Naive thymus-derived CD4-positive, alpha-beta T cell (primary cell): ENCODE measurements at regions not wholly inside any gene's neighbourhood (a gene's known extent, or its start where the extent isn't known, plus 50 kb on each side); places are given as distances from the start of the nearest gene placed in this dataset.

ENCODE experiments used
- ATAC-seq: fragments of 150-1000 bp; cut with Tn5 transposase; 2 replicates; pipeline ENCODE4 v1.10.0; 2021; ENCODE audit warnings: mild to moderate bottlenecking, moderate library complexity
- CTCF ChIA-PET: fragments of 350-600 bp; sonication (Branson Sonifier 250); formaldehyde crosslinking; loops from one replicate; lab custom pipeline; 2021; ENCODE audit warnings: antibody characterized with exemption; lab: Charles Lee
- POLR2A ChIA-PET: fragments of 350-600 bp; sonication (Branson Sonifier 250); formaldehyde crosslinking; loops from one replicate; lab custom pipeline; 2021; ENCODE audit warnings: antibody characterized with exemption, inconsistent platforms; lab: Charles Lee
- DNase-seq, 9 donors: peaks; one replicate each; pipeline versions ENCODE4 v3.0.0 to v3.0.0-alpha.2; 2020 to 2022; ENCODE audit warnings: mixed read lengths in 1 of 9
- H3K27ac ChIP-seq: one replicate; pipeline ENCODE4 v1.7.0; 2013; ENCODE audit warnings: mild to moderate bottlenecking, low read depth, low read length, moderate library complexity
- H3K27me3 ChIP-seq, 2 donors: one replicate each; pipeline ENCODE4 v1.7.0; 2013; ENCODE audit warnings: low read length in 2 of 2, mild to moderate bottlenecking in 2 of 2, moderate library complexity in 2 of 2; ENCODE audit not compliant: control insufficient read depth in 2 of 2, insufficient read depth in 2 of 2
- H3K36me3 ChIP-seq, 3 experiments: 1 replicate in 2 of 3; 2 replicates in 1 of 3; pipeline ENCODE4 v1.7.0; 2013; ENCODE audit warnings: low read length in 3 of 3, mild to moderate bottlenecking in 3 of 3, moderate library complexity in 1 of 3; ENCODE audit not compliant: insufficient read depth in 3 of 3, control insufficient read depth in 2 of 3
- H3K4me1 ChIP-seq, 2 donors: one replicate each; pipeline ENCODE4 v1.7.0; 2013; ENCODE audit warnings: low read length in 2 of 2, mild to moderate bottlenecking in 2 of 2, moderate library complexity in 1 of 2; ENCODE audit not compliant: control insufficient read depth in 2 of 2, insufficient read depth in 2 of 2
- H3K4me3 ChIP-seq: 2 replicates; pipeline ENCODE4 v1.7.0; 2013; ENCODE audit warnings: mild to moderate bottlenecking, low read length
- H3K9me3 ChIP-seq, 3 experiments: 1 replicate in 2 of 3; 2 replicates in 1 of 3; pipeline ENCODE4 v1.7.0; 2013; ENCODE audit warnings: low read length in 3 of 3; ENCODE audit not compliant: control insufficient read depth in 2 of 3
- H3K27ac Mint-ChIP-seq, 9 donors: one replicate each; pipeline ENCODE4 v1.8.0; 2020 to 2022; ENCODE audit warnings: mixed read lengths in 9 of 9, mild to moderate bottlenecking in 8 of 9, moderate library complexity in 5 of 9, inconsistent platforms in 2 of 9
- H3K27me3 Mint-ChIP-seq, 5 donors: one replicate each; pipeline ENCODE4 v1.8.0; 2021 to 2022; ENCODE audit warnings: mixed read lengths in 5 of 5, mild to moderate bottlenecking in 1 of 5
- H3K36me3 Mint-ChIP-seq, 5 donors: one replicate each; pipeline ENCODE4 v1.8.0; 2020 to 2022; ENCODE audit warnings: mixed read lengths in 5 of 5, mild to moderate bottlenecking in 3 of 5, inconsistent platforms in 1 of 5
- H3K4me1 Mint-ChIP-seq, 7 donors: one replicate each; pipeline ENCODE4 v1.8.0; 2020 to 2022; ENCODE audit warnings: mixed read lengths in 7 of 7, mild to moderate bottlenecking in 3 of 7, inconsistent platforms in 1 of 7
- H3K4me3 Mint-ChIP-seq, 10 donors: one replicate each; pipeline ENCODE4 v1.8.0; 2020 to 2022; ENCODE audit warnings: mild to moderate bottlenecking in 10 of 10, mixed read lengths in 10 of 10, moderate library complexity in 6 of 10, inconsistent platforms in 2 of 10
- H3K9me3 Mint-ChIP-seq, 11 donors: one replicate each; pipeline ENCODE4 v1.8.0; 2020 to 2022; ENCODE audit warnings: mixed read lengths in 11 of 11, mild to moderate bottlenecking in 4 of 11, inconsistent platforms in 1 of 11, moderate library complexity in 1 of 11
- intact Hi-C, 2 donors: fragments of 100-400 bp; cut with micrococcal nuclease; formaldehyde crosslinking; loops; one replicate each; pipeline ENCODE4 v1.15.1; 2023

GRCh38 chr6:112480553-112480952, 133.4 kb downstream of the RFPL4B start:
- Histone ChIP-seq H3K36me3 (no peaks in the 10 kb centered on the region), H3K9me3 (no peaks in the 10 kb centered on the region), H3K27ac (no peak overlapping the region), H3K4me1 (no peaks in the 10 kb centered on the region), H3K4me3 (no peak overlapping the region), H3K27me3 (no peaks in the 10 kb centered on the region)
- peaks cover 0 to 10% (median 0%) of the 10 kb centered on the region in 5 donors for H3K27me3 Mint-ChIP-seq
- POLR2A ChIA-PET, result no interaction called here
- no peak overlapping the region for H3K27ac Mint-ChIP-seq
- peaks cover 0 to 16% (median 0%) of the 10 kb centered on the region in 11 donors for H3K9me3 Mint-ChIP-seq
- H3K4me1 Mint-ChIP-seq, result no peaks in the 10 kb centered on the region
- no peaks in the 10 kb centered on the region for H3K36me3 Mint-ChIP-seq
- ATAC-seq (no peak), DNase-seq (no peak)
- H3K4me3 Mint-ChIP-seq, result no peak overlapping the region
- CTCF ChIA-PET, result no interaction called here
- intact Hi-C loops, result no loop called here

- ChIA-PET CTCF (no interaction called here), POLR2A (no interaction called here)
- Histone ChIP-seq H3K4me1 (no peaks in the 10 kb centered on the region), H3K4me3 (no peak overlapping the region), H3K27ac (no peak overlapping the region), H3K9me3 (no peaks in the 10 kb centered on the region), H3K27me3 (no peaks in the 10 kb centered on the region), H3K36me3 (no peaks in the 10 kb centered on the region)
- ATAC-seq, result no peak
- H3K4me3 Mint-ChIP-seq, result no peak overlapping the region
- intact Hi-C loops, result no loop called here
- H3K9me3 Mint-ChIP-seq, result peaks cover 0 to 12% (median 0%) of the 10 kb centered on the region in 11 donors
- H3K4me1 Mint-ChIP-seq, result no peaks in the 10 kb centered on the region
- no peaks in the 10 kb centered on the region for H3K36me3 Mint-ChIP-seq
- peaks cover 0 to 7% (median 0%) of the 10 kb centered on the region in 5 donors for H3K27me3 Mint-ChIP-seq
- H3K27ac Mint-ChIP-seq, result no peak overlapping the region
- DNase-seq, result no peak
Observed at GRCh38 chr6:112481211-112481610, 134.1 kb downstream of the RFPL4B start.

GRCh38 chr6:112482373-112482772, 135.2 kb downstream of the RFPL4B start:
- Mint-ChIP-seq H3K27me3 (no peaks in the 10 kb centered on the region), H3K27ac (no peak overlapping the region), H3K36me3 (no peaks in the 10 kb centered on the region), H3K4me1 (no peaks in the 10 kb centered on the region), H3K4me3 (no peak overlapping the region), H3K9me3 (peaks cover 0 to 5% (median 0%) of the 10 kb centered on the region in 11 donors)
- CTCF ChIA-PET, result no interaction called here
- intact Hi-C loops, result no loop called here
- Histone ChIP-seq H3K27me3 (no peaks in the 10 kb centered on the region), H3K4me3 (no peak overlapping the region), H3K36me3 (no peaks in the 10 kb centered on the region), H3K27ac (no peak overlapping the region), H3K4me1 (no peaks in the 10 kb centered on the region), H3K9me3 (no peaks in the 10 kb centered on the region)
- ATAC-seq (no peak), DNase-seq (no peak)
- POLR2A ChIA-PET, result no interaction called here

- peaks cover 0 to 1% (median 0%) of the 10 kb centered on the region in 7 donors for H3K4me1 Mint-ChIP-seq
- ChIA-PET POLR2A (no interaction called here), CTCF (no interaction called here)
- peaks cover 0 to 5% (median 0%) of the 10 kb centered on the region in 5 donors for H3K27me3 Mint-ChIP-seq
- H3K27me3 ChIP-seq, result no peaks in the 10 kb centered on the region
- H3K4me1 ChIP-seq, result no peaks in the 10 kb centered on the region
- intact Hi-C loops, result no loop called here
- H3K36me3 ChIP-seq, result no peaks in the 10 kb centered on the region
- no peaks in the 10 kb centered on the region for H3K9me3 ChIP-seq
- no peak overlapping the region for H3K4me3 Mint-ChIP-seq
- H3K36me3 Mint-ChIP-seq, result no peaks in the 10 kb centered on the region
- H3K27ac ChIP-seq, result no peak overlapping the region
- H3K4me3 ChIP-seq, result no peak overlapping the region
- ATAC-seq, result no peak
- DNase-seq, result no peak
- peaks cover 0 to 11% (median 0%) of the 10 kb centered on the region in 11 donors for H3K9me3 Mint-ChIP-seq
- H3K27ac Mint-ChIP-seq, result no peak overlapping the region
Observed at GRCh38 chr6:112485120-112485826, 138.1 kb downstream of the RFPL4B start.

GRCh38 chr6:112485827-112486212, 138.7 kb downstream of the RFPL4B start:
- Histone ChIP-seq H3K27ac (no peak overlapping the region), H3K4me1 (no peaks in the 10 kb centered on the region), H3K9me3 (no peaks in the 10 kb centered on the region), H3K4me3 (no peak overlapping the region), H3K27me3 (no peaks in the 10 kb centered on the region), H3K36me3 (no peaks in the 10 kb centered on the region)
- intact Hi-C loops, result no loop called here
- Mint-ChIP-seq H3K36me3 (no peaks in the 10 kb centered on the region), H3K27me3 (peaks cover 0 to 5% (median 0%) of the 10 kb centered on the region in 5 donors), H3K27ac (no peak overlapping the region), H3K4me1 (peaks cover 0 to 1% (median 0%) of the 10 kb centered on the region in 7 donors), H3K4me3 (no peak overlapping the region), H3K9me3 (peaks cover 0 to 11% (median 0%) of the 10 kb centered on the region in 11 donors)
- DNase-seq, result no peak
- ChIA-PET CTCF (no interaction called here), POLR2A (no interaction called here)
- no peak for ATAC-seq

- Histone ChIP-seq H3K4me3 (no peak overlapping the region), H3K27me3 (peaks cover 0 to 3% of the 10 kb centered on the region in 2 donors), H3K36me3 (no peaks in the 10 kb centered on the region), H3K27ac (no peak overlapping the region), H3K9me3 (no peaks in the 10 kb centered on the region), H3K4me1 (no peaks in the 10 kb centered on the region)
- DNase-seq, result no peak
- peaks cover 0 to 11% (median 0%) of the 10 kb centered on the region in 11 donors for H3K9me3 Mint-ChIP-seq
- ATAC-seq, result no peak
- peaks cover 0 to 1% (median 0%) of the 10 kb centered on the region in 7 donors for H3K4me1 Mint-ChIP-seq
- POLR2A ChIA-PET, result no interaction called here
- H3K36me3 Mint-ChIP-seq, result no peaks in the 10 kb centered on the region
- peaks cover 0 to 5% (median 0%) of the 10 kb centered on the region in 5 donors for H3K27me3 Mint-ChIP-seq
- no peak overlapping the region for H3K27ac Mint-ChIP-seq
- no peak overlapping the region for H3K4me3 Mint-ChIP-seq
- intact Hi-C loops, result no loop called here
- CTCF ChIA-PET, result no interaction called here
Observed at GRCh38 chr6:112486454-112486853, 139.3 kb downstream of the RFPL4B start.

- no peak overlapping the region for H3K4me3 Mint-ChIP-seq
Observed at GRCh38 chr6:112488238-112488637, 141.1 kb downstream of the RFPL4B start.

More at GRCh38 chr6:112488238-112488637, 141.1 kb downstream of the RFPL4B start:
- ChIA-PET CTCF (no interaction called here), POLR2A (no interaction called here)
- DNase-seq (no peak), ATAC-seq (no peak)
- peaks cover 0 to 10% (median 0%) of the 10 kb centered on the region in 5 donors for H3K27me3 Mint-ChIP-seq
- Histone ChIP-seq H3K27me3 (peaks cover 0 to 3% of the 10 kb centered on the region in 2 donors), H3K4me1 (no peaks in the 10 kb centered on the region), H3K4me3 (no peak overlapping the region), H3K9me3 (no peaks in the 10 kb centered on the region), H3K36me3 (no peaks in the 10 kb centered on the region), H3K27ac (no peak overlapping the region)
- H3K4me1 Mint-ChIP-seq, result peaks cover 0 to 1% (median 0%) of the 10 kb centered on the region in 7 donors
- H3K9me3 Mint-ChIP-seq, result peaks cover 0 to 11% (median 2%) of the 10 kb centered on the region in 11 donors
- no peak overlapping the region for H3K27ac Mint-ChIP-seq
- H3K36me3 Mint-ChIP-seq, result no peaks in the 10 kb centered on the region
- intact Hi-C loops, result no loop called here
